Motor neuron (in vitro differentiated cells): ENCODE measurements at regions not wholly inside any gene's neighbourhood (a gene's known extent, or its start where the extent isn't known, plus 50 kb on each side); places are given as distances from the start of the nearest gene placed in this dataset.
"Not testable (repeated sequence)": the region's sequence is repeated elsewhere in the genome, so short reads cannot be mapped to it uniquely, and the experiment has no call there.

ENCODE experiments used
- ATAC-seq, 8 experiments: fragments of 200-7000 bp; cut with Tn5 transposase; replicated peaks in 6 of 8; 2 replicates each; pipeline ENCODE4 v1.8.0; 2021; ENCODE audit warnings: mild to moderate bottlenecking in 8 of 8, moderate library complexity in 8 of 8
- H3K27ac ChIP-seq, 2 donors: fragments of 250-450 bp; sonication (Bioruptor Pico); 2 replicates each; pipeline ENCODE4 v1.9.0; 2021; ENCODE audit warnings: antibody characterized with exemption in 2 of 2, mild to moderate bottlenecking in 2 of 2, moderate library complexity in 1 of 2
- H3K4me1 ChIP-seq, 2 donors: fragments of 250-450 bp; sonication (Bioruptor Pico); replicated peaks in 1 of 2; 2 replicates each; pipeline ENCODE4 v1.6.1; 2021; ENCODE audit warnings: antibody characterized with exemption in 2 of 2, mild to moderate bottlenecking in 2 of 2, moderate library complexity in 1 of 2
- H3K4me3 ChIP-seq, 5 donors: fragments of 250-450 bp; sonication (Bioruptor Pico); 2 replicates each; pipeline ENCODE4 v1.9.0; 2021; ENCODE audit warnings: antibody characterized with exemption in 5 of 5, mild to moderate bottlenecking in 5 of 5, moderate library complexity in 4 of 5
- WGBS, 10 experiments: fragments of 450-650 bp; shearing (Covaris generic); methylation state at CpG; one replicate each; pipeline ENCODE4 v1.0.0; 2022; 5-methylcytosine and 5-hydroxymethylcytosine counted together
- in situ Hi-C, 9 experiments: fragments of 400-800 bp; cut with MboI; loops; one replicate each; pipeline ENCODE4 v1.15.0; 2021; ENCODE audit warnings: low sequenced_read_pairs in 9 of 9, low pct_unique_long_range_greater_than_20kb in 2 of 9; ENCODE audit not compliant: unreplicated experiment in 9 of 9

GRCh38 chr13:44051405-44051804, 171.7 kb downstream of the LACC1 start:
- Histone ChIP-seq H3K4me3 (no peak overlapping the region), H3K27ac (no peak overlapping the region), H3K4me1 (peaks cover 23 to 33% of the 10 kb centered on the region in 2 donors)
- peak in 2 of 8 experiments; percentile 15 to 37 for ATAC-seq
- in situ Hi-C loops, result loop anchor here in 1 of 9 experiments (25.0 kb wide), 1 partner anchor 386 kb away; no protein-coding TSS in a partner anchor

GRCh38 chr13:44051918-44052675, 172.4 kb downstream of the LACC1 start:
- Histone ChIP-seq H3K4me3 (no peak overlapping the region), H3K27ac (peak overlapping the region in 1 of 2 donors; percentile 61), H3K4me1 (peaks cover 23 to 33% of the 10 kb centered on the region in 2 donors)
- WGBS, 10 experiments, result 60 to 80% (median 69%) methylated on average over 2 to 6 of the region's 6 CpGs
- in situ Hi-C loops, result loop anchor here in 1 of 9 experiments (25.0 kb wide), 1 partner anchor 385 kb away; no protein-coding TSS in a partner anchor
- ATAC-seq, result peak in 6 of 8 experiments; percentile 39 to 87 (median 78)

- peak overlapping the region in 1 of 2 donors; percentile 61 for H3K27ac ChIP-seq
- peaks cover 23 to 33% of the 10 kb centered on the region in 2 donors for H3K4me1 ChIP-seq
- ATAC-seq, result peak in 5 of 8 experiments; percentile 30 to 77 (median 67)
- no peak overlapping the region for H3K4me3 ChIP-seq
- in situ Hi-C loops, result loop anchor here in 1 of 9 experiments (25.0 kb wide), 1 partner anchor 385 kb away; no protein-coding TSS in a partner anchor
- 0 to 47% (median 8%) methylated on average over 1 to 6 of the region's 10 CpGs; no CpG with 5 or more reads in 3 of the 10 experiments for WGBS, 10 experiments
Measured at GRCh38 chr13:44052780-44053184, 173.1 kb downstream of the LACC1 start.

- H3K4me3 ChIP-seq, result no peak overlapping the region
- WGBS, 10 experiments, result 19 to 83% (median 68%) methylated on average over 1 to 5 of the region's 5 CpGs; no CpG with 5 or more reads in 1 of the 10 experiments
- in situ Hi-C loops, result loop anchor here in 1 of 9 experiments (25.0 kb wide), 1 partner anchor 384 kb away; no protein-coding TSS in a partner anchor
Measured at GRCh38 chr13:44053208-44053607, 173.5 kb downstream of the LACC1 start.

GRCh38 chr13:44054525-44054924, 174.8 kb downstream of the LACC1 start:
- 60 to 100% (median 86%) methylated on average over 1 of the region's 1 CpG; no CpG with 5 or more reads in 1 of the 10 experiments for WGBS, 10 experiments
- no peak for ATAC-seq
- in situ Hi-C loops, result loop anchor here in 1 of 9 experiments (25.0 kb wide), 1 partner anchor 383 kb away; no protein-coding TSS in a partner anchor
- H3K4me1 ChIP-seq, result peaks cover 34 to 38% of the 10 kb centered on the region in 2 donors
- no peak overlapping the region for H3K27ac ChIP-seq
- no peak overlapping the region for H3K4me3 ChIP-seq

More at GRCh38 chr13:44053208-44053607, 173.5 kb downstream of the LACC1 start:
- Histone ChIP-seq H3K4me1 (peaks cover 25 to 34% of the 10 kb centered on the region in 2 donors), H3K27ac (peak overlapping the region in 1 of 2 donors; percentile 4)
- peak in 3 of 8 experiments; percentile 10 to 17 (median 15) for ATAC-seq

GRCh38 chr13:44055681-44056080, 176.0 kb downstream of the LACC1 start:
- not testable (repeated sequence) for H3K4me3 ChIP-seq, ATAC-seq, H3K27ac ChIP-seq
- WGBS, 10 experiments, result 20 to 100% (median 60%) methylated on average over 1 to 6 of the region's 6 CpGs
- peaks cover 34 to 36% of the 10 kb centered on the region in 2 donors for H3K4me1 ChIP-seq
- in situ Hi-C loops, result loop anchor here in 1 of 9 experiments (25.0 kb wide), 1 partner anchor 382 kb away; no protein-coding TSS in a partner anchor

GRCh38 chr13:44058067-44058466, 178.4 kb downstream of the LACC1 start:
- 20 to 100% (median 88%) methylated on average over 1 to 4 of the region's 4 CpGs; no CpG with 5 or more reads in 1 of the 10 experiments for WGBS, 10 experiments
- in situ Hi-C loops, result loop anchor here in 1 of 9 experiments (25.0 kb wide), 1 partner anchor 379 kb away; no protein-coding TSS in a partner anchor
- ATAC-seq, result no peak
- H3K4me3 ChIP-seq, result no peak overlapping the region
- no peak overlapping the region for H3K27ac ChIP-seq
- H3K4me1 ChIP-seq, result peaks cover 14 to 16% of the 10 kb centered on the region in 2 donors

GRCh38 chr13:44058624-44059215, 179.0 kb downstream of the LACC1 start:
- WGBS, 10 experiments, result 0 to 82% (median 38%) methylated on average over 1 of the region's 1 CpG; no CpG with 5 or more reads in 4 of the 10 experiments
- no peak overlapping the region for H3K4me3 ChIP-seq
- H3K27ac ChIP-seq, result no peak overlapping the region
- peak in 5 of 8 experiments; percentile 47 to 81 (median 56) for ATAC-seq
- peaks cover 8 to 11% of the 10 kb centered on the region in 2 donors for H3K4me1 ChIP-seq
- in situ Hi-C loops, result loop anchor here in 1 of 9 experiments (25.0 kb wide), 1 partner anchor 379 kb away; no protein-coding TSS in a partner anchor

- 43 to 92% (median 74%) methylated on average over 1 to 3 of the region's 3 CpGs; no CpG with 5 or more reads in 3 of the 10 experiments for WGBS, 10 experiments
- in situ Hi-C loops, result loop anchor here in 1 of 9 experiments (25.0 kb wide), 1 partner anchor 375 kb away; no protein-coding TSS in a partner anchor
- no peak overlapping the region for H3K27ac ChIP-seq
- H3K4me3 ChIP-seq, result no peak overlapping the region
- peaks cover 11 to 12% of the 10 kb centered on the region in 2 donors for H3K4me1 ChIP-seq
- no peak for ATAC-seq
Measured at GRCh38 chr13:44061876-44062275, 182.2 kb downstream of the LACC1 start.

GRCh38 chr13:44063467-44063866, 183.8 kb downstream of the LACC1 start:
- Histone ChIP-seq H3K4me1 (peaks cover 7 to 8% of the 10 kb centered on the region in 2 donors), H3K4me3 (no peak overlapping the region), H3K27ac (no peak overlapping the region)
- ATAC-seq, result no peak
- in situ Hi-C loops, result loop anchor here in 1 of 9 experiments (25.0 kb wide), 1 partner anchor 374 kb away; no protein-coding TSS in a partner anchor
- WGBS, 10 experiments, result 39 to 100% (median 78%) methylated on average over 1 to 2 of the region's 2 CpGs; no CpG with 5 or more reads in 2 of the 10 experiments

- in situ Hi-C loops, result loop anchor here in 1 of 9 experiments (25.0 kb wide), 1 partner anchor 373 kb away; no protein-coding TSS in a partner anchor
- WGBS, 10 experiments, result 11 to 100% (median 69%) methylated on average over 1 to 2 of the region's 2 CpGs
Measured at GRCh38 chr13:44063881-44064280, 184.2 kb downstream of the LACC1 start.

GRCh38 chr13:44064357-44064756, 184.7 kb downstream of the LACC1 start:
- Histone ChIP-seq H3K4me3 (no peak overlapping the region), H3K27ac (no peak overlapping the region), H3K4me1 (peaks cover 0 to 7% of the 10 kb centered on the region in 2 donors)
- 38 to 100% (median 80%) methylated on average over 1 to 2 of the region's 2 CpGs; no CpG with 5 or more reads in 4 of the 10 experiments for WGBS, 10 experiments
- in situ Hi-C loops, result loop anchor here in 1 of 9 experiments (25.0 kb wide), 1 partner anchor 373 kb away; no protein-coding TSS in a partner anchor
- ATAC-seq, result peak in 3 of 8 experiments; percentile 61 to 82 (median 78)

More at GRCh38 chr13:44063881-44064280, 184.2 kb downstream of the LACC1 start:
- Histone ChIP-seq H3K4me1 (peaks cover 3 to 7% of the 10 kb centered on the region in 2 donors), H3K27ac (no peak overlapping the region), H3K4me3 (no peak overlapping the region)
- no peak for ATAC-seq
